Upper lobe of left lung (tissue), 6 donors: ENCODE measurements at regions not wholly inside any gene's neighbourhood (a gene's known extent, or its start where the extent isn't known, plus 50 kb on each side); places are given as distances from the start of the nearest gene placed in this dataset.
A peak's percentile ranks its signal among the peaks of the same experiment; 100 is the strongest.

Source experiments
- ATAC-seq, 2 donors: fragments of 200-7000 bp; cut with Tn5 transposase; one replicate each; pipeline ENCODE4 v1.9.1; 2022; ENCODE audit warnings: mild to moderate bottlenecking in 2 of 2, moderate library complexity in 2 of 2; ENCODE audit not compliant: low FRiP score in 2 of 2
- DNase-seq, 2 donors: peaks; one replicate each; pipeline ENCODE4 v3.0.0-alpha.2; 2019 to 2020
- H3K27ac ChIP-seq, 4 donors: fragments of 200-600 bp; sonication (generic); one replicate each; pipeline ENCODE4 v1.5.1; 2016 to 2019
- H3K27me3 ChIP-seq, 4 donors: fragments of 200-600 bp; sonication (generic); one replicate each; pipeline ENCODE4 v1.5.1; 2017 to 2019
- H3K36me3 ChIP-seq, 4 donors: fragments of 200-600 bp; sonication (generic); one replicate each; pipeline ENCODE4 v1.5.1; 2016 to 2019
- H3K4me1 ChIP-seq, 4 donors: fragments of 200-600 bp; sonication (generic); one replicate each; pipeline ENCODE4 v1.5.1; 2018 to 2019
- H3K4me3 ChIP-seq, 4 donors: fragments of 200-600 bp; sonication (generic); one replicate each; pipeline ENCODE4 v1.5.1; 2017 to 2019; ENCODE audit warnings: mild to moderate bottlenecking in 2 of 4, moderate library complexity in 1 of 4
- H3K9me3 ChIP-seq, 4 donors: fragments of 200-600 bp; sonication (generic); one replicate each; pipeline ENCODE4 v1.5.1; 2018 to 2019
- EP300 ChIP-seq, 4 donors: sonication (generic); formaldehyde crosslinking; IDR thresholded peaks; one replicate each; pipeline ENCODE4 v1.5.1; 2017; ENCODE audit warnings: antibody characterized with exemption in 4 of 4, control low read depth in 2 of 4
- POLR2A ChIP-seq, 4 donors: fragments of 450-650 bp; IDR thresholded peaks; one replicate each; pipeline ENCODE4 v1.5.1; 2016 to 2017; ENCODE audit warnings: antibody characterized with exemption in 4 of 4, mild to moderate bottlenecking in 2 of 4
- POLR2AphosphoS5 ChIP-seq, 2 donors: sonication (generic); formaldehyde crosslinking; IDR thresholded peaks; one replicate each; pipeline ENCODE4 v1.5.1; 2017; ENCODE audit warnings: antibody characterized with exemption in 2 of 2
- WGBS, 2 donors: methylation state at CpG; one replicate each; pipeline ENCODE4 v1.1.5; 2017 to 2018; 5-methylcytosine and 5-hydroxymethylcytosine counted together
- TF ChIP-seq, protein P1 (sequence below), 6 experiments: fragments of 450-650 bp in 4 of 6; fragments of 200-600 bp in 2 of 6; sonication (generic) in 2 of 6; IDR thresholded peaks; one replicate each; pipeline ENCODE4 v1.5.1; 2016 to 2019; ENCODE audit warnings: antibody characterized with exemption in 6 of 6
- donor health status: DM: no; HTN: no; CAD: no; lungs with moderate emphysema.
- donor health status: DM: no; HTN: yes; CAD: no; lungs with severe emphysema.

DNA sequence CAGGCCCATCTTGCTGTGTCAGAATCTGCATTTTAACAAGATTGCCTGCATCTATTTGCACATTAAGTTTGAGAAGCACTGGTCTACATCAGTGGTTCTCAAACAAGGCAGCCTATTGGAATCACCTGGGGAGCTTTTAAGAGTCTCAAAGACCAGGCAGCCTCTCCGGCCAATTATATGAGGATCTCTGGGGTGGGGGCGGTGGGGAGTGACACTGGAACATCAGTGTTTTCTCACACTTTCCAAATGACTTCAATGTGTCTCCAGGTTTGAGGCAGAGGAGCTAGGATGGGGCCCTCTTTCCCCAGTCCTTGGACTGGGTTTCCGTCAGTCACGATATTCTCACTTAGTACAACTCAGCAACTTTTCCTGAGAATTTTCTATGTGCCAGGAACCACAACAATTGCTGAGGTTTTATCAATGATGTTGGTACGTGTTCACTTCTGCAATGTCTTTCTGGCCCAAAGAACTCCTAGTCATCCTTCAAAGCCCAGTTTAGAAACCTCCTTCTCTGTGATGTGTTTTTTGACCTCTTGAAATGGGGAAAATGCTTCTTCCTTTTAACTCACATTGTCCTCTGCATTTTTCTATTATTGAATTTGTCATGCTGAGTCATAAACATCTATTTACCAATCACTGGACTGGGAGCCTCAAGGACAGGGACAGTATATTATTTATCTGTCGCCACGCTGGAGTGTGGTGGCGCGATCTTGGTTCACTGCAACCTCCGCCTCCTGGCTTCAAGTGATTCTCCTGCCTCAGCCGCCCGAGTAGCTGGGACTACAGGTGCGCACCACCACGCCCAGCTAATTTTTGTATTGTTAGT, 130.9 kb downstream of the MYCN start:
- H3K4me1 ChIP-seq = no peaks in the 10 kb centered on the region
- no peaks in the 10 kb centered on the region for H3K27me3 ChIP-seq
- H3K27ac ChIP-seq = no peak overlapping the region
- TF ChIP-seq POLR2A (IDR thresholded peaks at IDR 0.05) = no peak
- no peak for TF ChIP-seq POLR2AphosphoS5 (IDR thresholded peaks at IDR 0.05)
- no peak for TF ChIP-seq EP300 (IDR thresholded peaks at IDR 0.05)
- TF ChIP-seq, protein P1, sequence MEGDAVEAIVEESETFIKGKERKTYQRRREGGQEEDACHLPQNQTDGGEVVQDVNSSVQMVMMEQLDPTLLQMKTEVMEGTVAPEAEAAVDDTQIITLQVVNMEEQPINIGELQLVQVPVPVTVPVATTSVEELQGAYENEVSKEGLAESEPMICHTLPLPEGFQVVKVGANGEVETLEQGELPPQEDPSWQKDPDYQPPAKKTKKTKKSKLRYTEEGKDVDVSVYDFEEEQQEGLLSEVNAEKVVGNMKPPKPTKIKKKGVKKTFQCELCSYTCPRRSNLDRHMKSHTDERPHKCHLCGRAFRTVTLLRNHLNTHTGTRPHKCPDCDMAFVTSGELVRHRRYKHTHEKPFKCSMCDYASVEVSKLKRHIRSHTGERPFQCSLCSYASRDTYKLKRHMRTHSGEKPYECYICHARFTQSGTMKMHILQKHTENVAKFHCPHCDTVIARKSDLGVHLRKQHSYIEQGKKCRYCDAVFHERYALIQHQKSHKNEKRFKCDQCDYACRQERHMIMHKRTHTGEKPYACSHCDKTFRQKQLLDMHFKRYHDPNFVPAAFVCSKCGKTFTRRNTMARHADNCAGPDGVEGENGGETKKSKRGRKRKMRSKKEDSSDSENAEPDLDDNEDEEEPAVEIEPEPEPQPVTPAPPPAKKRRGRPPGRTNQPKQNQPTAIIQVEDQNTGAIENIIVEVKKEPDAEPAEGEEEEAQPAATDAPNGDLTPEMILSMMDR (IDR thresholded peaks at IDR 0.05) = no peak
- DNase-seq = no peak
- no peaks in the 10 kb centered on the region for H3K9me3 ChIP-seq
- no peak for ATAC-seq
- no peak overlapping the region for H3K4me3 ChIP-seq
- no peaks in the 10 kb centered on the region for H3K36me3 ChIP-seq
- 93 to 96% methylated on average over 14 of the region's 14 CpGs for WGBS, 2 donors

DNA sequence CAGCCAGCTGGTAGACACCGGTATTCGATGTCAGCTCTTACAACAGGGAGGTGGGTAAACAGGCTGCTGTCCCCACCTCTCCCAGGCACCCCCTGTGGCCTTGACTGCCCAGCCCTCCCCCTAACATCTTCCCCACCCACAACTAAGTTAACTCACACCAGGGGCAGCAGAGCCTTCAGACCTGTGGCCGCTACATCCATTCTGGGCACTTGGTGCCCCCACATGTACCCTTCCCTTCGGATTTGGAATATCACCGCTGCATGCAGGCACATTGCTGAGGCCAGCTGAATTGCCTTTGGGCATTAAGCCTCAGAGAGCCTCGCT, 130.3 kb downstream of the MYCN start:
- DNase-seq (no peak), ATAC-seq (peak in 1 of 2 donors; percentile 36)
- WGBS, 2 donors = 74 to 80% methylated on average over 6 of the region's 6 CpGs
- Histone ChIP-seq H3K9me3 (no peaks in the 10 kb centered on the region), H3K27me3 (no peaks in the 10 kb centered on the region), H3K4me1 (no peaks in the 10 kb centered on the region), H3K36me3 (no peaks in the 10 kb centered on the region), H3K27ac (no peak overlapping the region), H3K4me3 (no peak overlapping the region)
- TF ChIP-seq EP300 (IDR thresholded peaks at IDR 0.05) (no peak), POLR2AphosphoS5 (IDR thresholded peaks at IDR 0.05) (no peak), POLR2A (IDR thresholded peaks at IDR 0.05) (no peak)
- TF ChIP-seq, protein P1 (IDR thresholded peaks at IDR 0.05) = no peak

DNA sequence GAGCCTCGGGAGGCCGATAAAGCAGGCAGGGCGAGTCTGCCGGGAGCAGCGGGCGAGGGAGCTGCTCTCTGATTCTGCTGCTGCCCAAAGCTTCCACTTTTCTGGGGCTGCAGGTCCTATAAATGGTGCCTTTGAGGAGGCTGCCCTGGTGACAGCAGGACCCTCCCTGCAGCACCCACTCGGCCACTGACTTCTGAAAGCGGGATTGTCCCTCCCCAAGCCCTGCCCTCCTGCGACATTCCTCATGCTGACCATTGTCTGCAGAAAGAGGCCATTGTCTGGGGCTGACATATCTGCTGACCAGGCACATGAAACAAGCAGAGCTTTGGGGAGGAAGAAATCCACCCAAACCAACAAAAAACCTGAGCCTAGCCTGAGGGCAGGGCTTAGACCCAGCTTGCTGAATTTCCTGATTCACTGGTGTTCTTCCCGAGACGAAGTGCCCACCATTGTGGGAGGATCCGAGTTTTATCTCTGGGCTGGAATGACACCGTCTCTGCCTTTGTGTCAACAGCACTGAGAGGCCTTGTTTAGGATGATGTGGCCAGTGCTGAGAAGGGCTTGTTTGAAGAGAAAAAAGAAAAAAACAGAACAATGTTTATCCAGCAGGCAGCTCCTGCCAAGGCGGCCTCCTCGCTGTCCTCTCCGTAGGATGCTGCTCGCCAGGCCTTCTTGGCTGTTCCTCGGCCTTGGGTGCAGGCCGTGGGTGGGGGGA, 129.7 kb downstream of the MYCN start:
- Histone ChIP-seq H3K27me3 (no peaks in the 10 kb centered on the region), H3K9me3 (no peaks in the 10 kb centered on the region), H3K4me1 (no peaks in the 10 kb centered on the region), H3K36me3 (no peaks in the 10 kb centered on the region), H3K27ac (no peak overlapping the region), H3K4me3 (no peak overlapping the region)
- 79 to 80% methylated on average over 19 of the region's 19 CpGs for WGBS, 2 donors
- TF ChIP-seq EP300 (IDR thresholded peaks at IDR 0.05) = no peak
- TF ChIP-seq POLR2AphosphoS5 (IDR thresholded peaks at IDR 0.05) = no peak
- TF ChIP-seq, protein P1 (IDR thresholded peaks at IDR 0.05) = no peak
- TF ChIP-seq POLR2A (IDR thresholded peaks at IDR 0.05) = no peak
- ATAC-seq (no peak), DNase-seq (peak in 1 of 2 donors; percentile 55)

- Histone ChIP-seq H3K27ac (no peak overlapping the region), H3K27me3 (no peaks in the 10 kb centered on the region), H3K36me3 (no peaks in the 10 kb centered on the region), H3K4me1 (no peaks in the 10 kb centered on the region), H3K4me3 (no peak overlapping the region), H3K9me3 (no peaks in the 10 kb centered on the region)
- DNase-seq (no peak), ATAC-seq (no peak)
- WGBS, 2 donors = 81 to 82% methylated on average over 8 of the region's 8 CpGs
- TF ChIP-seq POLR2AphosphoS5 (IDR thresholded peaks at IDR 0.05) (no peak), EP300 (IDR thresholded peaks at IDR 0.05) (no peak), POLR2A (IDR thresholded peaks at IDR 0.05) (no peak)
- TF ChIP-seq, protein P1 (IDR thresholded peaks at IDR 0.05) = no peak
Observed at GRCh38 chr2:16069663-16069932, 129.2 kb downstream of the MYCN start.
